ENCODE measurements at regions not wholly inside any gene's neighbourhood (a gene's known extent, or its start where the extent isn't known, plus 50 kb on each side); places are given as distances from the start of the nearest gene placed in this dataset.

DNA sequence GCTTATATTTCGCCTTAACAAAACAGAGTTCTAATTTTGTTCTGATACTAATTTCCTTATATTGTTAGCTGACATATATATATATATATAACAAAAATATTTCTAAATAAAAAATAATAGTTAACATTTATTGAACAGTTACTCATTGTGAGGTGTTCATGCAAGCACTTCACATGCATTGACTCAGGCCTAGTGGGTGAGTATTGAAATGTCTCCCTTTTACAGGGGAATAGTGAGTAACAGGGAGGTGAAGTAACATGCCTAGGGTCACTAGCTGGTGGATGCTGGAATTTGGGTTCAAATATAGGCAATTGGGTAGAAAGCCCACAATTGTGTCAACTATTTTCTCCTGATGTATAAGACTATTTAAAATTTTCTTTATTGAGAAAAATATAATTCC, 102.6 kb upstream of the ZPLD1 start:
- ATAC-seq (ENCODE audit: low FRiP score) (no peak), DNase-seq (ENCODE audit: low spot score) (no peak)
- TF ChIP-seq, protein P1, sequence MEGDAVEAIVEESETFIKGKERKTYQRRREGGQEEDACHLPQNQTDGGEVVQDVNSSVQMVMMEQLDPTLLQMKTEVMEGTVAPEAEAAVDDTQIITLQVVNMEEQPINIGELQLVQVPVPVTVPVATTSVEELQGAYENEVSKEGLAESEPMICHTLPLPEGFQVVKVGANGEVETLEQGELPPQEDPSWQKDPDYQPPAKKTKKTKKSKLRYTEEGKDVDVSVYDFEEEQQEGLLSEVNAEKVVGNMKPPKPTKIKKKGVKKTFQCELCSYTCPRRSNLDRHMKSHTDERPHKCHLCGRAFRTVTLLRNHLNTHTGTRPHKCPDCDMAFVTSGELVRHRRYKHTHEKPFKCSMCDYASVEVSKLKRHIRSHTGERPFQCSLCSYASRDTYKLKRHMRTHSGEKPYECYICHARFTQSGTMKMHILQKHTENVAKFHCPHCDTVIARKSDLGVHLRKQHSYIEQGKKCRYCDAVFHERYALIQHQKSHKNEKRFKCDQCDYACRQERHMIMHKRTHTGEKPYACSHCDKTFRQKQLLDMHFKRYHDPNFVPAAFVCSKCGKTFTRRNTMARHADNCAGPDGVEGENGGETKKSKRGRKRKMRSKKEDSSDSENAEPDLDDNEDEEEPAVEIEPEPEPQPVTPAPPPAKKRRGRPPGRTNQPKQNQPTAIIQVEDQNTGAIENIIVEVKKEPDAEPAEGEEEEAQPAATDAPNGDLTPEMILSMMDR (IDR thresholded peaks at IDR 0.05), result no peak

DNA sequence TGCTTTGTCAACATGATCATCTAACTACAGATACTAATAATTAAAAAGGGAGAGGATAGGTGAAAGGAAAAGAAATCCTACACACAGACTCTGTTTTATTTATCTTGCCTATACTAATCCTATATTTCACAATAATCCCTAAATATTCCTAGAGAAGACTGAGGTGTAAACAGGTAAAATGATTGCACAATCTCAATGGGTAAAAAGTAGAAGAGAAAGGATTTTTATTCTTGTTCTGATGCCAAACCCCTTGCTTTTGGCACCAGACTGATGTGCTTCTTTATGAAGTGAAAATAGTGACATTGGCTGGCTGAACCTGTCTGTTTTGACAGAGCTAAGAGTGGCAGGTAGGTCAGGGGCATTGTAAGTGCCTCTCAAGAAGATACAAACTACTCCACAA, 101.9 kb upstream of the ZPLD1 start:
- ATAC-seq (ENCODE audit: low FRiP score) (no peak), DNase-seq (ENCODE audit: low spot score) (no peak)
- TF ChIP-seq, protein P1 (IDR thresholded peaks at IDR 0.05), result no peak

DNA sequence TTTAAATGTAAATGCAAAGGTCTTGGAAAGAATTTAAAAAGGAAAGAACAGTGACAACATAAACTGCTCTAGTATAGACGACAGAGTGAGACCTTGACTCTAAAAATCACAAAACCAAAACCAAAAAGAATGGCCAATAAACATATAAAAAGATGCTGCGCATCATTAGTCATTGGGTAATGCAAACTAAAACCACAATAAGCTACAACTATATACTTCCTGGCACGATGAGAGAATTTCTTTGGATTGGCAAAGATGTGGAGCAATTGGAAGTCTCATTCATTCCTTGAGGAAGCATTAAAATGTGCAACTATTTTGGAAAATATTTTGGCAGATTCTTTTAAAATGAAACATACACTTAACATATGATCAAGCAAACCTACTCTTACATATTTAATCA, 98.7 kb upstream of the ZPLD1 start:
- ATAC-seq (ENCODE audit: low FRiP score), result no peak

DNA sequence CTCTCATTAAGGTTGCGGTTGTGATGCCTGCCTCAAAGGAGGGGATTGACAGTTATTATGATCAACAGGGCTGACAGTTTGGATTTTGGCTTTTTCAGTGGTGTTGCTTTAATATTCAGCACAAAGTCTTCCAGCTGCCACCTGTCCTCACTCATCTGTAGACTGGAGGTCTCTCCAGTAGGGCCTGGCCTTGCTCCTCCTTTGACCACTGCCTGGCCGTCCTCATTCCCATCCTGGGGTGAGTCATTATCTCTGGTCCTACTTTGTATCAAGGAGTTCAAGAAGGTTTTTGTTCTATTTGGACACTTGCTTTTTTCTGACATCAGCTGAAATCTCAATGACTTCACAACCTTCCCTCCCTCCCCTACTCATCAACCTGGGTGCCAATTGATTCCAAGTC, 95.1 kb upstream of the ZPLD1 start:
- TF ChIP-seq, protein P1 (IDR thresholded peaks at IDR 0.05), result no peak
- DNase-seq (ENCODE audit: low spot score) (no peak), ATAC-seq (ENCODE audit: low FRiP score) (no peak)

More for the DNA sequence above, 98.7 kb upstream of the ZPLD1 start:
- TF ChIP-seq, protein P1 (IDR thresholded peaks at IDR 0.05), result no peak
- DNase-seq (ENCODE audit: low spot score), result no peak

DNA sequence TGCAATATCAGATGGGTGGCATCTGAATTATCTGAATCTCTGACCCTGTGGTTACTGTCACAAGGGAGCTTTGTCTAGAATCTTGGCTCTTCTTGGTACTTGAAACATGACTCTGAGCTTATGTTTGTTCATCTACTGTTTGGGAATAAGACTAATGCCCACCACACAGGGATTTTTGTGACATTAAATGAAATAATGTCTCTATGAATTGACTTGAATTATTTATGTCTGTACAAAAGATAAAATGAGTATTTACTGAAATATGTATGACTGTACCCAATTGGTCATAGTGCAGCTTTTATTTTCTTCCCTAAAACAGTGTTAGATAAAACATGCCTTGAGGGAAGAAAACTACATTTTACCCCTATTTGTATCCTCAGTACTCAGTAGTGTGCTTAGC, 87.9 kb upstream of the ZPLD1 start:
- TF ChIP-seq, protein P1 (IDR thresholded peaks at IDR 0.05), result no peak
- no peak for ATAC-seq (ENCODE audit: low FRiP score)
- DNase-seq (ENCODE audit: low spot score), result no peak

DNA sequence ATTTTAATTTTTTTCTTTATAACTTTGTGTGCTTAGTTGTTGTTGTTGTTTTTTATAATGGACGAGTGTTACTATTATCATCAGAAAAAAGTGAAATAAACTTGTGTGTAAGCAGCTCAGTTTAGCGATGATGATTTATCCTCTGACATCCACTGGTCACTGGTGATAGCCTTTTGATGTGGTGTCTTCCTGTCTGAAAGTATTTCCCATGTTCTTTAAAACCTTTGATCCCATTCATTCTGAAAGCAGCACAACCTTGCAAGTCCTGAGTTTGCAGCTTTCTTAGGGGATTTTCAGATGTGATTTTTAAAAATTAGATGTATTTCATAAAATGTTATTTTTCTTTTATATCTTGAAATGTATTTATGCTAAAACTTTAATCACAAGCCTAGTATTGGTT, 85.9 kb upstream of the ZPLD1 start:
- TF ChIP-seq, protein P1 (IDR thresholded peaks at IDR 0.05), result no peak
- no peak for DNase-seq (ENCODE audit: low spot score)

DNA sequence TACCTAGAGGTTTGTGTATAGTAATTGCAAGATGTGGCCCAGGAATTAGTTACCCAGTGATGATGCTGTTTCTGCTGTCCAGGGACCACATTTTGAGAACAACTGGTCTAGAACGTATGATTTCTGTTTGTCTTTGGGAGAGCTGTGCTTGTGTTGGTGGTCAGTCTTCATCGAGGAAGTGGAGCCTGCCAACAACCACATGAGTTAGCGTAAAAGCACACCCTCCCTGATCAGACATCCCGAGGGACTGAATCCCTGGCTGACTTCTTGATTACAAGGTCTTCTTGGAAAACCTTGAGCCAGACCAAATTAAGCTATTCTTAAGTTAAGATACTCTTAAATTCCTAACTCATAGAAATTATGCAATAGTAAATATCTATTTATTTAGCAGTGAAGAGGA, 81.7 kb upstream of the ZPLD1 start:
- DNase-seq (ENCODE audit: low spot score) (no peak), ATAC-seq (ENCODE audit: low FRiP score) (no peak)
- TF ChIP-seq, protein P1 (IDR thresholded peaks at IDR 0.05), result no peak

More for the DNA sequence above, 85.9 kb upstream of the ZPLD1 start:
- ATAC-seq (ENCODE audit: low FRiP score), result no peak
